Testis (tissue), 2 donors: ENCODE measurements at regions not wholly inside any gene's neighbourhood (a gene's known extent, or its start where the extent isn't known, plus 50 kb on each side); places are given as distances from the start of the nearest gene placed in this dataset.

Source experiments
- DNase-seq: peaks from one replicate; pipeline ENCODE4 v3.0.0-alpha.2; 2019
- H3K27ac ChIP-seq, 2 donors: fragments of 200-600 bp; sonication (generic); one replicate each; pipeline ENCODE4 v1.5.1; 2019
- H3K27me3 ChIP-seq: fragments of 200-600 bp; sonication (generic); one replicate; pipeline ENCODE4 v1.5.1; 2019
- H3K36me3 ChIP-seq: fragments of 200-600 bp; sonication (generic); one replicate; pipeline ENCODE4 v1.5.1; 2017; ENCODE audit warnings: low read depth; ENCODE audit errors: missing control alignments
- H3K4me1 ChIP-seq: fragments of 200-600 bp; sonication (generic); one replicate; pipeline ENCODE4 v1.5.1; 2019
- H3K4me3 ChIP-seq, 2 donors: fragments of 200-600 bp; sonication (generic); one replicate each; pipeline ENCODE4 v1.5.1; 2017 to 2019
- H3K9me3 ChIP-seq: fragments of 200-600 bp; sonication (generic); one replicate; pipeline ENCODE4 v1.5.1; 2017
- CTCF ChIP-seq, 3 experiments: fragments of 450-650 bp in 2 of 3; fragments of 200-600 bp in 1 of 3; sonication (generic) in 1 of 3; IDR thresholded peaks; one replicate each; pipeline ENCODE4 v1.5.1; 2016 to 2019; ENCODE audit warnings: antibody characterized with exemption in 3 of 3, mild to moderate bottlenecking in 2 of 3, moderate library complexity in 1 of 3
- POLR2A ChIP-seq: fragments of 450-650 bp; IDR thresholded peaks from one replicate; pipeline ENCODE4 v1.6.1; 2017; ENCODE audit warnings: antibody characterized with exemption, mild to moderate bottlenecking, moderate library complexity
- WGBS, 2 donors: methylation state at CpG; one replicate each; pipeline ENCODE4 v1.1.5; 2018; 5-methylcytosine and 5-hydroxymethylcytosine counted together
- intact Hi-C: fragments of 100-400 bp; cut with DNase I; formaldehyde crosslinking; loops from one replicate; pipeline ENCODE4 v1.15.1; 2023; ENCODE audit warnings: low total_unique reads

GRCh38 chr11:70948855-70949531 lies 303.4 kb downstream of the SHANK2 start:
- no peak for TF ChIP-seq POLR2A
- no peak for TF ChIP-seq CTCF (IDR thresholded peaks at IDR 0.05)
- no peak for DNase-seq
- no peaks in the 10 kb centered on the region for H3K36me3 ChIP-seq
- no peaks in the 10 kb centered on the region for H3K9me3 ChIP-seq
- H3K4me3 ChIP-seq: no peak overlapping the region
- H3K4me1 ChIP-seq: no peaks in the 10 kb centered on the region
- no peak overlapping the region for H3K27ac ChIP-seq
- H3K27me3 ChIP-seq: no peaks in the 10 kb centered on the region
- 74 to 77% methylated on average over 19 of the region's 19 CpGs for WGBS, 2 donors
- intact Hi-C loops: no loop called here

DNA sequence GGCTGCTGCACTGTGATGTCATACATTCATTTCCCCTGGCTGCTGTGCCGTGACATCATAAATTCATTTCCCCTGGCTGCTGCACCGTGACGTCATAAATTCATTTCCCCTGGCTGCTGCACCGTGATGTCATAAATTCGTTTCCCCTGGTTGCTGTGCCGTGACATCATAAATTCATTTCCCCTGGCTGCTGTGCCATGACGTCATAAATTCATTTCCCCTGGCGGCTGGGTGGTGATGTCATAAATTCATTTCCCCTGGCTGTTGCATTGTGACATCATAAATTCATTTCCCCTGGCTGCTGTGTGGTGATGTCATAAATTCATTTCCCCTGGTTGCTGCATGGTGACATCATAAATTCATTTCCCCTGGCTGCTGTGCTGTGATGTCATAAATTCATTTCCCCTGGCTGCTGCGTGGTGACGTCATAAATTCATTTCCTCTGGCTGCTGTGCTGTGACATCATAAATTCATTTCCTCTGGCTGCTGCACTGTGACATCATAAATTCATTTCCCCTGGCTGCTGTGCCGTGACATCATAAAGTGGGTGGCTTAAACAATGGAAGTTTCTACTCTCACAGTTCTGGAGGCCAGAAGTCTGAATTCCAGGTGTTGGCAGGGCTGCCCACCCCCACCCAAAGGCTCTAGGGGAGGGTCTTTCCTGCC lies 301.1 kb downstream of the SHANK2 start:
- Histone ChIP-seq H3K27me3 (no peaks in the 10 kb centered on the region), H3K4me3 (no peak overlapping the region), H3K27ac (no peak overlapping the region), H3K36me3 (no peaks in the 10 kb centered on the region), H3K9me3 (no peaks in the 10 kb centered on the region), H3K4me1 (no peaks in the 10 kb centered on the region)
- DNase-seq: no peak
- TF ChIP-seq CTCF (IDR thresholded peaks at IDR 0.05): no peak
- no peak for TF ChIP-seq POLR2A
- intact Hi-C loops: no loop called here
- 82 to 84% methylated on average over 11 of the region's 11 CpGs for WGBS, 2 donors

GRCh38 chr11:70952191-70952590 lies 300.2 kb downstream of the SHANK2 start:
- no peak overlapping the region for H3K27ac ChIP-seq
- DNase-seq: no peak
- H3K36me3 ChIP-seq: no peaks in the 10 kb centered on the region
- no peaks in the 10 kb centered on the region for H3K4me1 ChIP-seq
- no peaks in the 10 kb centered on the region for H3K9me3 ChIP-seq
- 55 to 62% methylated on average over 8 of the region's 8 CpGs for WGBS, 2 donors
- no peaks in the 10 kb centered on the region for H3K27me3 ChIP-seq
- intact Hi-C loops: no loop called here
- no peak overlapping the region for H3K4me3 ChIP-seq
- TF ChIP-seq POLR2A (no peak), CTCF (IDR thresholded peaks at IDR 0.05) (no peak)

DNA sequence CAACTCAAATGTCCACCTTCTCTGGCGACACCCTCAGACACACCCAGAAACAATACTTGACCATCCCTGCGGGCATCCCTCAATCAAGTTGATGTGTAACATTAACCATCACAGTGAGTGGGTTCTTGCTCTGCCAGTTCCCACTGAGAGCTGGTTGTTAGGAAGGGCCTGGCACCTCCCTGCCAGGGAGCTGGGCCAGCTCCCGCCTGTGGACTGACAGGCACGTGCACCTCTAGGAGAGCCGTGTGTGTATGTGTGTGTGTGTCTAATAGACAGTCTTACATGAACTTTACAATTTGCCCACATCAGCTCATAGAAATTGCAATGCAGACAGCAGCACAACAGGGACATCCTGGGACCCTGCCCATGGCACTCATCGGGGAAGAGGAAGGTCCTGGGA lies 298.7 kb downstream of the SHANK2 start:
- H3K27me3 ChIP-seq: no peaks in the 10 kb centered on the region
- H3K9me3 ChIP-seq: no peaks in the 10 kb centered on the region
- WGBS, 2 donors: 92 to 93% methylated on average over 6 of the region's 6 CpGs
- H3K4me3 ChIP-seq: no peak overlapping the region
- no peak for TF ChIP-seq CTCF (IDR thresholded peaks at IDR 0.05)
- TF ChIP-seq POLR2A: no peak
- H3K27ac ChIP-seq: no peak overlapping the region
- DNase-seq: no peak
- intact Hi-C loops: no loop called here
- no peaks in the 10 kb centered on the region for H3K4me1 ChIP-seq
- no peaks in the 10 kb centered on the region for H3K36me3 ChIP-seq

GRCh38 chr11:70954471-70954870 lies 297.9 kb downstream of the SHANK2 start:
- Histone ChIP-seq H3K27ac (no peak overlapping the region), H3K27me3 (no peaks in the 10 kb centered on the region), H3K9me3 (no peaks in the 10 kb centered on the region), H3K4me1 (no peaks in the 10 kb centered on the region), H3K36me3 (no peaks in the 10 kb centered on the region), H3K4me3 (no peak overlapping the region)
- DNase-seq: no peak
- 87 to 91% methylated on average over 6 to 10 of the region's 10 CpGs for WGBS, 2 donors
- no peak for TF ChIP-seq CTCF (IDR thresholded peaks at IDR 0.05)
- TF ChIP-seq POLR2A: no peak
- intact Hi-C loops: no loop called here
